Adrenal gland (tissue), 5 donors: ENCODE measurements at regions not wholly inside any gene's neighbourhood (a gene's known extent, or its start where the extent isn't known, plus 50 kb on each side); places are given as distances from the start of the nearest gene placed in this dataset.

Experiments
- POLR2A ChIP-seq, 2 donors: fragments of 450-650 bp; IDR thresholded peaks; one replicate each; pipeline ENCODE4 v1.6.1; 2017; ENCODE audit warnings: antibody characterized with exemption in 2 of 2, mild to moderate bottlenecking in 2 of 2, moderate library complexity in 1 of 2
- TF ChIP-seq, protein P1 (sequence below), 6 experiments: fragments of 450-650 bp in 4 of 6; fragments of 200-600 bp in 2 of 6; sonication (generic) in 1 of 6; IDR thresholded peaks; 1 replicate in 5 of 6; 2 replicates in 1 of 6; pipeline versions ENCODE4 v1.5.1 to v1.8.0; 2016 to 2021; ENCODE audit warnings: antibody characterized with exemption in 6 of 6, mild to moderate bottlenecking in 2 of 6, moderate library complexity in 1 of 6
- donor health status: DM: no; HTN: no; CAD: no.

DNA sequence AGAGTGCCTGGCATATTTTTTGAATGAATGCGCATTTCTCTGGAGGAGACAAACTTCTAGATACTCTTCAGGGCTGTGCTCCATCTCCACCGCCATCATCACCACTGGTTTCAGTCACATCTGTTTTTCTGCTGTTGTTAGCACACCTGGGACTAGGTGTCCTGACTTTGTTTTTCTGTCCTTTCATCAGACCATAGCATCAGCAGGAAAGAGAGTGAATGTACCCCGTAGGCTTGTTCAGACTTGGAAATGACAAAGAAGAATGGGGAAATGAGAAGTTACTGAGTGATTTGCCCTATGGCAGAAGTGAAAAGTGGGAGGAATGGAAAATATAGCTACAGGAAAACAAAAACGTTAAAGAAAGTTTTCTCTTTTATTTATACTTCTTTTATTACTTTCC, 965.2 kb upstream of the FANCL start:
- TF ChIP-seq, protein P1, sequence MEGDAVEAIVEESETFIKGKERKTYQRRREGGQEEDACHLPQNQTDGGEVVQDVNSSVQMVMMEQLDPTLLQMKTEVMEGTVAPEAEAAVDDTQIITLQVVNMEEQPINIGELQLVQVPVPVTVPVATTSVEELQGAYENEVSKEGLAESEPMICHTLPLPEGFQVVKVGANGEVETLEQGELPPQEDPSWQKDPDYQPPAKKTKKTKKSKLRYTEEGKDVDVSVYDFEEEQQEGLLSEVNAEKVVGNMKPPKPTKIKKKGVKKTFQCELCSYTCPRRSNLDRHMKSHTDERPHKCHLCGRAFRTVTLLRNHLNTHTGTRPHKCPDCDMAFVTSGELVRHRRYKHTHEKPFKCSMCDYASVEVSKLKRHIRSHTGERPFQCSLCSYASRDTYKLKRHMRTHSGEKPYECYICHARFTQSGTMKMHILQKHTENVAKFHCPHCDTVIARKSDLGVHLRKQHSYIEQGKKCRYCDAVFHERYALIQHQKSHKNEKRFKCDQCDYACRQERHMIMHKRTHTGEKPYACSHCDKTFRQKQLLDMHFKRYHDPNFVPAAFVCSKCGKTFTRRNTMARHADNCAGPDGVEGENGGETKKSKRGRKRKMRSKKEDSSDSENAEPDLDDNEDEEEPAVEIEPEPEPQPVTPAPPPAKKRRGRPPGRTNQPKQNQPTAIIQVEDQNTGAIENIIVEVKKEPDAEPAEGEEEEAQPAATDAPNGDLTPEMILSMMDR (IDR thresholded peaks at IDR 0.05), result no peak
- TF ChIP-seq POLR2A (IDR thresholded peaks at IDR 0.05), result no peak
